KBM-7 (cell line): ENCODE measurements at regions not wholly inside any gene's neighbourhood (a gene's known extent, or its start where the extent isn't known, plus 50 kb on each side); places are given as distances from the start of the nearest gene placed in this dataset.
"Not testable (repeated sequence)": the region's sequence is repeated elsewhere in the genome, so short reads cannot be mapped to it uniquely, and the experiment has no call there.

Source experiments
- DNase-seq: peaks from one replicate; pipeline ENCODE4 v3.0.0-alpha.2; 2015
- in situ Hi-C: fragments of 300-500 bp; cut with MboI; formaldehyde crosslinking; loops from 2 replicates; pipeline ENCODE4 v1.14.3; 2020; ENCODE audit warnings: low sequenced_read_pairs, low pct_unique_long_range_greater_than_20kb, mixed read lengths

DNA sequence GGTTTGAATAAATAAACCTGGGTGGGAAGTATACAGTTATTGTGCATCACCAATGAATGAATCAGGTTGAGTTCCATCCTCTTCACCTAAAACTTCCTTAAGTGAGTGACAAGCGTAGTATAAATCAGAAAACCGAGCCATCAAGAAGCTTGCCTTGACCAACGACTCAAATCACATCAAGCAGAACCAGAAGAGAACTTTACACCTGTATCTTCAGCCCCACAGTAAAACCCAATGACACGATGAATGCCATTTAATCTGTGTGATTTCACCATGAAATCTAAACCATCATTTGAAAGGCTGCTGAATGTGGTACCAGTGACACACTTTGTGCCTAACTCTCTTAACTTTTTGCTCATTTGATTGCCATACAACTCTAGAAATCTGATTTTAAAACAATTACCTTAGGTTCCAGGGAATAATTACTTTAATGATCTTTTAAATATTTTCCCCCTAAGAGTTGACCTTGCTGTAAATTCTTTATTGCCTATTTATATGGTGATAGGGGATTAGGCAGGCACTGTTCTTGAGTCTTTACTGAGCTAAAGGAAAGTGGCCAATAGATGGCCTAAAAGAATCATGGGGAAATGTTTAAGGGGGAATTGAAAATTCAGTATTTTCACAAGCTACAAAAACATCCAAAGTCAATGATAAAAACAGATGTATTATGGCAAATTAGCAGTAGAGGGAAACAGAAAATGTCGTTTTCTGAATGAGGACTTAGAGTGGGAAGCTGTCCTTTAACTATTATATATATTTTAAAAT lies 152.0 kb upstream of the EYA4 start:
- in situ Hi-C loops, result no loop called here
- DNase-seq, result no peak

DNA sequence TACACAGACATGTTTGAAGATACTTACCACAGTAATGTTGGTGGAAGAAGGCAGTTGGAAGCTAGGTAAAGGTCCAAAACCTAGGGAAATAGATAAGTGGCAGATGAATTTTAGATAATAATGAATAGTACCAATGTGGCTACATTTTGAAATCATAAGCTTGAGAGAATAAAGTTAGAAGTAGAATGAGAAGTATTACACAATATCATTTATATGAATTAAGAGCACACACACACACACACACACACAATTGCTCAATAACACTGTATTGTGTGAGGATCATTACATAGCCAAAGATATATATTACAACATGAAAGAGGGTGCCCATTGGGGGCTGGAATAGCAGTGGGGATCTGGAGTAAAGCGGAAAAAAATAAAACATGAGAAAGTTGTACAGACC lies 149.0 kb upstream of the EYA4 start:
- in situ Hi-C loops, result no loop called here
- DNase-seq, result no peak

DNA sequence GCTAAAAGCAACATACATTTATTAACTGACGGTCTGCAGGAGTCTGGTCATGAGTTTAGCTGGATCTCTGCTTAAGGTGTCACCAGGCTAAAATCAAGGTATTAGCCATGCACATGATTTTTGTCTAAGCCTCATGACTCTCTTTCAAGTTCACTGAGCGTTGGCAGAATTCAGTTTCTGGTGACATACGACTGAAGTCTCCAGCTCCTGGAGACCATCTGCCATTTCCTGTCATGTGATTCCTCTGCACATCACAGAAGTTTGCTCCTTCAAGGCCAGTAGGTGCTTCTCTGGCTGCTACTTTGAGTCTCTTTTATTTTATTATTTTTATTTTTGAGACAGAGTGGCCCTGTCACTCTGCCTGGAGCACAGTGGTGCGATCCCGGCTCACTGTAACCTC lies 148.4 kb upstream of the EYA4 start:
- DNase-seq, result no peak
- in situ Hi-C loops, result no loop called here

DNA sequence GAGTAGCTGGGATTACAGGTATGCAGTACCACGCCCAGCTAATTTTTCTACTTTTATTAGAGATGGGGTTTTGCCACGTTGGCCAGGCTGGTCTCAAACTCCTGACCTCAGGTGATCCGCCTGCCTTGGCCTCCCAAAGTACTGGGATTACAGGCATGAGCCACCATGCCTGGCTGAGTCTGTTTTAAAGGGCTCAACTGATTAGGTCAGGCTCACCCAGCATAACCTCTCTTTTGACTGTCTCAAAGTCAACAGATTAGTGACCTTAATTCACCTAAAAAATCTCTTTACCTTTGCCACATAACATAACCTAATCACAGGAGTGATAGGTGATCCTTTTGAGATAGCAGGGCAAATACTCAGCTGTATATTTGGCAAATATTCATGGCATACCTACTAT lies 147.9 kb upstream of the EYA4 start:
- in situ Hi-C loops, result not testable (repeated sequence)

DNA sequence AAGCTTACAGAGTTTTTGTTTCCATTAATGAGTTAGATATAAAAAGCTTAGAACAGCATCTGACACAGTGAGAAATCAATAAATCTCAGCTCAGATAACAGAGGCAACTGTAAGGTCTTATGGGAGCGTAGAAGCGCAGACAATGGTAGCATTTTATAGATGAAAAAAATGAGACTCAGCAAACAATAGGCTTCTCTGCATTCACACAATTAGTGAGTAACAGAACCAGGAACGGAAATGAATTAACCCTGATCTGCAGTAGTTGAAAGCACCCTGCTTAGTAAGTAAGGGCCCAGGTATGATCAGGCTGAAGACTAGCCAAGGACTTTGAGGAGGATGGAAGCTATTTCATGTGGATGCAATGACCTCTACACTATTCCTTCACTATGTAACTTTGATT lies 147.2 kb upstream of the EYA4 start:
- DNase-seq, result no peak
- in situ Hi-C loops, result no loop called here

More for the DNA sequence above, 147.9 kb upstream of the EYA4 start:
- not testable (repeated sequence) for DNase-seq

DNA sequence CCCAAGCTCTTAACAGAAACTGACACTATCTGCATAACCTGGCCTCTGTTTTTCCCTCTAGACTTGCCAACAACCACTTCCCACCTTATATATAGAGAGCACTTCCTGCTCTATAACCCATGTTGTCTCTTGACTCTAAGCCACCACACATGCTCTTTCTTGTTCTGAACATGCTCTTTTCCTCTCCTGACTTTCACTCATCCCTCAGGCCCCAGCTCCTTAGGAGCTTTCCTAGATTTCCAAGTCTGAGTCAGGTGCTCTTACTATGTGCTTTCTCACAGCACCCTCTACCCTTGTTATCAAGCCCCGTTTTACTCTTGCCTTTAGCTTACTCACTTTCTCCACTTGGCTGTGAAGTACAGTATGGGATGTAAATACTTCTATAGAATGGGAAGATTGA lies 143.9 kb upstream of the EYA4 start:
- in situ Hi-C loops, result no loop called here
- DNase-seq, result no peak

DNA sequence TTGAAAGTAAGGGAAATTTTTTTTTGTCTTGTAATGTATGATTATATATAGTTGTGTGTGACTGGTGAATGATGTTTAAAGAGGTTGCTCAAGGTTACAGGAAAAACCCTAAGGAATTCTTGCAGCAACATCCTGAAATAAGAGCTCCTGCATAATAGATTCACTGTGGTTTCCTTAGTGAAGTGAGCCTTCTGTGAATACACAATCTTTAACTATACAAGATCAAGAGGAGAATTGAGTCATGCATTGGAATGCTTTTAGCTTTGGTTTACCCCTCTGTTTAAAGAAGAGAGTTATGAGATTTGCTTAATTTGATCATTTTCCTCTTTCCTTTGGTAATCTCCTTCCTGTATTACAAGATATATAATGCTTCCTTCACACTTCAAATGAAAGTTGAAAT lies 141.6 kb upstream of the EYA4 start:
- DNase-seq, result no peak
- in situ Hi-C loops, result no loop called here

DNA sequence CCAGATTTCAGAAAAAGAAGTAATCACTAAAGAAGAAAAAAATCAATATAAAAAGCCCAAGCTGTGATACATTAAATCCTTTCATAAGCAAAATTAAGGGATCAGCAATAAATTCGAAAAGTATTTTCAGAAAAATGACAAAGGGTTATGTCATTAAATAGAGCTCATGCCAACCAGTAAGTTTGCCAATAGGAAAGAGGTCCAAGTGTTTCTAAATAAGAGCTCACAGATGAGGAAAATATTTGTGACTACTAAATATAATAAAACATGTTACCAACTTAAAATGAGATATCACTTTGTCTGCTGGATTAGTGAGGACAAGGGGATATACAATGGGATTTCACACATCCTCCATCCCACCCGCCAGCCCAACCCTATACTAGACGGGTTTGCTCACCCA lies 140.3 kb upstream of the EYA4 start:
- DNase-seq, result no peak
- in situ Hi-C loops, result no loop called here

DNA sequence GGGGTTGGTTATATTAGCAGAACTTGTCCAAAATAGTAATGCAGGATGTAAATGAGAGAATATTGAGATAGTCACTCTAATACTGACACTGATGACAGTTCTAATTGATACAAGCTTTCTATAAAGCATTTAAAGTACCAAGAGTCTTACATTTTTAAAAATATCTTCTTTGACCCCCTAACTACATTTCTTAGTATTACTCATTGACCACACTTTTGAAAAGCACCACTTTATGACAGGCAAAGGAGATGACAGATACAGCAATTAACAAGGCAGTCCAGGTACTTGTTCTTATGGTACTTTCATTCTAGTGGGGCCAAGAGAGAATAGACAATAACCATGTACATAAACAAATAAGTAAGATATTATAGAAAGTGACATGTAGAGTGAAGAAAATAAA lies 139.4 kb upstream of the EYA4 start:
- in situ Hi-C loops, result no loop called here
- no peak for DNase-seq

DNA sequence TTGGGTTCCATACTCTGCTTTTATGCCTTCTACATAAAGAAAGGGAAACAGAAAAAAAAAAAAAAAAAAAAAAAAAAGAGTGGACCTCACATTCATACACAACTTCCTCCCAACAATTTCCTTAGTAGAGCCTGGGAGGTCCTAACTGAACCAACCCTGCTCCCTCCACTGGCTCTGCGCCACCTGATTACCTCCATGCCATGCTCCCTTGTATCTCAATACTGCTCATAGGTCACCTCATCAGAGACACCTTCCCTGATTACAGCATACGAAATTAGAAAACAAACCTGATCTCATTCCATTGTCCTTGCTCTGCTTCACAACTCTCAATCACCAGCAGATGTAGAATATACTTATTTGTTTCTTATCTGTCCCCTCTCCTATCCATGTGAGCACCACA lies 134.2 kb upstream of the EYA4 start:
- in situ Hi-C loops, result no loop called here
- no peak for DNase-seq

DNA sequence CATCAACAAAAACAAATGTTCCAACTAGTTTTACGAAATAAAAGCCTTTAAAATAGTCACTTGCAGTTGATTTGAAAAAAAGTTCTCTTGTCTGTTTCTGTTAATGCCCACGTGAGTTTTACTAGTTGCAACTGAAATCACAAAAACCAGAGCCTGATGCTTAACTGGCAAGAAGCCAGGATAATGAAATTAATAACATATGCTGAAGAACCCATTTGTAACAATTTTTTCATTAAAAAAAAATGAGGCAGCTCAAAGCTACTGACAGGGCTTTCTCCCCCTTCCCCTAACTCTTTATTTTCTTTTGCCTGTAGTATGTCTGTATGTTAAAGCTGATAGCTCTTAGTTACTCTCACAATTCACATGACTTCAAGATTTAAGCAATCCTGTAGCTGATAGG lies 132.7 kb upstream of the EYA4 start:
- in situ Hi-C loops, result no loop called here
- DNase-seq, result no peak

DNA sequence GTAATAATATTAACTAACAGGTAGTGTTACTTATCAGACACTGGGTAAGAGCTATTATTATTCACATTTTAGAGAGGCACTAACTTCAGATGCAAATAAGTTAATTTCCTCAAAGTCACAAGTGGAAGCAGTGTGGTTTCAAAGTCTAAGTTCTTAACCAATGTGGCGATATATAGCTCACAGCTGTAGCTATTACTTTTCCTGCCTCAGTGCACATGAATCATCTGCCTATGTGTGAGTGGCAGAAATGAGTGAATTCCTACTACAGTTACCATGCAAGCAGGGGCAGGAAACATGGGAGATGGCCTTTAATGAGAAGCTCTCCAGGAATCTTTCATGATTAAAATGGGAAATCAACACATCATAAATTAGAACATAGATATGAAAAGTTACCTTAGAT lies 126.2 kb upstream of the EYA4 start:
- in situ Hi-C loops, result no loop called here
- no peak for DNase-seq

DNA sequence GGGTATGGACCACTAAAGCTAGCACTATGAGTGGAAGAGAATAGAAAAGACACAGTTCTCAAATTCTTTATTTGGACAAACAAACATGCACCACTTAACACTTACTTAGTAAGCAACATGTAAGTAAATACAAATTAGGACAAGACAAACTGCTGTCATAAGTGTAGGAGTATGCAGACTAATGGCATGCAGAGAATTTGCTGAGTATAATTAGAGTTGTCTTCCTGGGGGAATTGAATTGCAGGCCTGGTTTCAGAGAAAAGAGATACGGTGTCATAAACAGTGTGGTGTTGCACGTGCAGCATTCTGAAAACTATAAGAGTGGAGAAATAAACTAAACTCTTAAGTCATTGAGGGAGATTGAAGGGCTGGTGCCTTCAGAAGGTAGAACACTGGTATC lies 125.2 kb upstream of the EYA4 start:
- DNase-seq, result no peak
- in situ Hi-C loops, result no loop called here

DNA sequence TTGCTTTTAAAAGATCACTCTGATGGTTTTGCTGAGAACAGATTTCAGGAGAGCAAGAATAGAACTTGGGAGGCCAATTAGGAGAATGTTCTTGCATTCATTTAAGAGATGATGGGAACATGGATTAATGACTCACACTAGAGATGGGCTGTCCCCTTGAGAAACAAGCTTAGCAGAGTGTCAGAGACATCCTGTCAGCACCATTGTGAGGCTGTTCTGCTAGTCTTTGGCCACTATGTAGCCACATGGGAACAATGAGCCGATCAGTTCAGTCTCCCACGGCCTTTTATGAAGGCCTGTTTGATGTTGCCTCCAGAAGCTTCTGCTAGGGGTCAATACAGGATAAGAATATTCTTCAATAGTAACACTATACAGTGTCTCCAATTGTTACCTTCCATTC lies 113.0 kb upstream of the EYA4 start:
- in situ Hi-C loops, result no loop called here
- DNase-seq, result no peak

DNA sequence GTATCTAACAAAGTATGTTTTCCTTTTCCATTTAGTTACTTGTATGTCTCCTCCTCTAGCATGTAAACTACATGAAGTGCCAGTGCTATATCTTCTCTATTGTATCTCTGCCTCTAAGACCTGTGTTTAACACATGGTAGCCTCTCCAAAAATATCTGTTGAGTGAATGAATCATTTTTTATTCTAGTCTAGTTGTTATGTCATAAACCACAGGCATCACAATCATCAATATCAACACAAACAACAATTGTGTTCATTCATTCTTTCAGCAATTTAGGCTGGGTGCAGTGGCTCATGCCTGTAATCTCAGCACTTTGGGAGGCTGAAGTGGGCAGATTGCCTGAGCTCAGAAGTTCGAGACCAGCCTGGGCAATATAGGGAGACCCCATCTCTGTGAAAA lies 111.6 kb upstream of the EYA4 start:
- no peak for DNase-seq
- in situ Hi-C loops, result no loop called here

DNA sequence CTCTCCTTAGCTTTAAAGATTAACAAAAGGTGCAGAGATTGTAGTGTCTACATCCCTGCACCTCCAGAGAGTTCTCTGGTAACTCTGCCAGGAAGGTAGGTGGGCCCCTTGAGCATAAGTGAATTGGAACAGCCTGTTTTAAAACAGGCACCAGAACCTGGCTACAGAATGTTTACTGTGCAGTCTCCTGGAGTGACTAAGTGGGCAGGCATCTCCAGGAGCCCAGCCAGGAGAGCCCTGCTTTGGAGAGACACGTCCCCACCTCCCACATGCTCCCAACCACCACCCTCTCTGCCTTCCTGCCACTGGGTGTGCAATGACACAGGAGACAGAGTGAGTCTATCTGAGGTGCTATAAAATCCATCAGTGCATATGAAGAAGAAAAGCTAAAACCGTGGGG lies 110.3 kb upstream of the EYA4 start:
- no peak for DNase-seq
- in situ Hi-C loops, result no loop called here

DNA sequence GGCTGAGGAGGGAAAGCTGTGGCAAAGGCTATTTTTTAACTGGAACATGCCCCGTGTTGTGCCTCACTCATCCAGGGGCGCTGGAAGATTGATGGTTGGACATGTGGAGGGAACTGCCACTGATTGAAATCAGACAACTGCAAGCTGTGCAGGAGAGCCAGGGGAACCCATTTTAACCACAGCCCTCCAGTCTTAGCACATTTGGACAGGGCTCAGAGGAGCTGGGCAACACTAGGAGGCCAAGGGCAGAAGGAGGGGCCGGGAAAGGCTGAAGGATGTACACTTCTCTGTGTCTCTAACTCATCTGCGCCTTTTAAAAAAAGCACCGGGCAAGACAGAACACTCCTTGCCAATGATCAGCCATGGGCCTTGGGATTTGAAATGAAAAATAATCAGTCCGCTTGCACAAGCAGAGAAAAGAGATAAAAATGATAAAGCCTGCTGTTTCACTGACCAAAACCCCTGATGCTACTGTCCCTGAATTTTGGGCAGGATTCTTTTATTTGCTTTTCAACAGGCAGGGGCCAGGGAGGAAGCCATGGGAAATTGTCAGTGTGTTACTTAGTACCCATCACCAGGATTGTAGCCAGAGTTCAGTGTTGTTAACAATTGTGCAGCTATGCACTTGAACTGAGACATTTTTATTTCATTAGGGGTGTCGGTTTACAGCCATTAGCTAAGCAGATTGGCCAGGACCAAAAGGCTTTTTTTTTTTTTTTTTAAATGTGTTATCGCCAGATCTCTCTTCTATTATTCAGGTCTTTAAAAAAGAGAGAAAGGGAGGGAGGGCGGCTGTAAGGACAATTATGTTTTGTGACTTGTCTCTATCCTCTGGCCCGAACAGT lies 109.3 kb upstream of the EYA4 start:
- DNase-seq, result no peak
- in situ Hi-C loops, result no loop called here

DNA sequence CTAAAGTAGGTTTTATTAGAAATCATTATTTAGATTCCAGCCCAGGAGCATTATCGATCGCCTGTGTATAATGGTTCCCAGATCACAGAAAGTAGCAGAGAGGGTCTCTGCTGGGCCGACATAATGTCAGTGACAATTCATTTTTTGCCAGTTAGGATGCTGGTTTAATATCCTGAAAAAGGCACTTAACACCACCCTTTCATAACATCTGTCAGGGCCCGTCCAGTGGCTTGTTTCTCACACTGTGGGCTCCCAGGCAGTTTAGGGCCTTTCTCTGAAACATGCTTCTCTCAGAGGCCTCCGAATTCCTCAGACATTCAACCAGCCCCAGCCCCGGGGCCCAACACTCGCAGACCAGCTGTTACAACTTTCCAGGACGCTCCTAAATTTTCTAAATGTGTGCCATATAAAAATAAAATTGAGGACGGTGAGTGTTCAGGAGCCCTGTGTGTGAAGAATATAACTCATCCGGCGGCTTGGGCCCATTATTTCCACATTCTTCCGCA lies 108.6 kb upstream of the EYA4 start:
- in situ Hi-C loops, result no loop called here
- DNase-seq, result no peak

DNA sequence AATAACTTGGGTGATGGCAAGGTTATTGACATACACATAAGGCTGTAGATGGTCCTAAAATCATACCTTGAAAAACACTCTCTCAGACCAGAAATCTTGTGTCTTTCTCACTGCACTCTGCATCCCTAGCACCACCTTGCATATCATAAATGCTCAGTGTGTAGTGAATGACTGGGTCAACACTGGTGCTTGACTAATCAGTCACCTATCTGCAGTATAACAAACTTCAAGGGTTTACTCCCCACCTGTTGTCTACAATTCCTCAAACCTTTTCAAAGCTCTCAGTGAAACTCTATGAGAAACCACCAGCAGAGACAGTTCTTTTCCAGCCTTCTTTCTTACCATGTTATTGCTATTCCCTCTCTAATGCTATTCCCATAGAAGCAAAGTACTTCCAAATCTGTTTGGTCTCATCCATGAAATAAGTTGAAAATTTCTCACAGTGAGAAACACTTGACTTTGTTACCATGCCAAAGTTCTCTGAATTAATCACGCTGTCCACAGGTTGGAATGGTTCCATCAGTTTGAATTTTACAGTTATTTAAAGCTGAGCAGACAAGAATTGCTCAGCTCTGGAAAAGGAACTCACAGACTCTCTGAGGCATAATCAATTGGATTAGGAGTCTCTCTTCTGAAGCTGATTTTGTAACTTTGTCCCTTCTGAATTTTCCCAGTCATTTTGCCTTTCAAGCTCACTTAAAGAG lies 104.8 kb upstream of the EYA4 start:
- DNase-seq, result no peak
- in situ Hi-C loops, result no loop called here
